SW 1271 (cell line): ENCODE measurements at regions not wholly inside any gene's neighbourhood (a gene's known extent, or its start where the extent isn't known, plus 50 kb on each side); places are given as distances from the start of the nearest gene placed in this dataset.

Source experiments
- DNase-seq, 2 experiments: peaks; one replicate each; lab custom pipeline; 2025; lab: John Stamatoyannopoulos, UW

- DNase-seq = no peak
Observed at GRCh38 chr9:116042321-116042720, 111.3 kb upstream of the PAPPA start.

- no peak for DNase-seq
Observed at GRCh38 chr9:116045083-116045482, 108.5 kb upstream of the PAPPA start.

- no peak for DNase-seq
Observed at GRCh38 chr9:116048081-116048480, 105.5 kb upstream of the PAPPA start.

GRCh38 chr9:116049456-116049855, 104.1 kb upstream of the PAPPA start:
- no peak for DNase-seq

- no peak for DNase-seq
Observed at GRCh38 chr9:116051528-116051927, 102.1 kb upstream of the PAPPA start.

GRCh38 chr9:116055536-116055935, 98.1 kb upstream of the PAPPA start:
- DNase-seq = no peak

- no peak for DNase-seq
Observed at GRCh38 chr9:116057371-116057770, 96.2 kb upstream of the PAPPA start.

- DNase-seq = no peak
Observed at GRCh38 chr9:116058421-116058820, 95.2 kb upstream of the PAPPA start.

GRCh38 chr9:116059466-116059865, 94.1 kb upstream of the PAPPA start:
- no peak for DNase-seq

GRCh38 chr9:116060631-116061030, 93.0 kb upstream of the PAPPA start:
- no peak for DNase-seq

- no peak for DNase-seq
Observed at GRCh38 chr9:116061546-116062205, 91.9 kb upstream of the PAPPA start.

- no peak for DNase-seq
Observed at GRCh38 chr9:116062206-116062550, 91.4 kb upstream of the PAPPA start.

GRCh38 chr9:116064970-116065369, 88.6 kb upstream of the PAPPA start:
- no peak for DNase-seq

- no peak for DNase-seq
Observed at GRCh38 chr9:116066221-116066620, 87.4 kb upstream of the PAPPA start.

GRCh38 chr9:116067566-116067965, 86.0 kb upstream of the PAPPA start:
- no peak for DNase-seq

GRCh38 chr9:116070256-116070914, 83.2 kb upstream of the PAPPA start:
- no peak for DNase-seq

- no peak for DNase-seq
Observed at GRCh38 chr9:116072046-116072445, 81.5 kb upstream of the PAPPA start.

GRCh38 chr9:116073826-116074225, 79.8 kb upstream of the PAPPA start:
- no peak for DNase-seq

- no peak for DNase-seq
Observed at GRCh38 chr9:116074658-116075057, 78.9 kb upstream of the PAPPA start.

GRCh38 chr9:116075191-116075590, 78.4 kb upstream of the PAPPA start:
- no peak for DNase-seq

- no peak for DNase-seq
Observed at GRCh38 chr9:116078640-116079039, 75.0 kb upstream of the PAPPA start.

GRCh38 chr9:116080561-116080960, 73.0 kb upstream of the PAPPA start:
- DNase-seq = no peak

- DNase-seq = no peak
Observed at GRCh38 chr9:116081435-116082115, 72.0 kb upstream of the PAPPA start.
